Activated CD8-positive, alpha-beta T cell treated with anti-CD3 and anti-CD28 coated beads for 36 hours (primary cell): ENCODE measurements at regions not wholly inside any gene's neighbourhood (a gene's known extent, or its start where the extent isn't known, plus 50 kb on each side); places are given as distances from the start of the nearest gene placed in this dataset.

Experiments
- ATAC-seq: fragments of 200-7000 bp; cut with Tn5 transposase; one replicate; pipeline ENCODE4 v1.10.0; 2021; ENCODE audit warnings: mild to moderate bottlenecking, moderate library complexity
- CTCF ChIA-PET: fragments of 350-600 bp; sonication (Branson Sonifier 250); formaldehyde crosslinking; loops from one replicate; lab custom pipeline; 2021; ENCODE audit warnings: antibody characterized with exemption; lab: Charles Lee
- POLR2A ChIA-PET: fragments of 350-600 bp; sonication (Branson Sonifier 250); formaldehyde crosslinking; loops from one replicate; lab custom pipeline; 2021; ENCODE audit warnings: antibody characterized with exemption; lab: Charles Lee
- DNase-seq: peaks from one replicate; pipeline ENCODE4 v3.0.0-alpha.2; 2020
- H3K27ac Mint-ChIP-seq: one replicate; pipeline ENCODE4 v1.8.0; 2021; ENCODE audit warnings: mild to moderate bottlenecking, mixed read lengths
- H3K27me3 Mint-ChIP-seq: one replicate; pipeline ENCODE4 v1.8.0; 2021; ENCODE audit warnings: mixed read lengths
- H3K36me3 Mint-ChIP-seq: one replicate; pipeline ENCODE4 v1.8.0; 2021; ENCODE audit warnings: low read depth, mixed read lengths
- H3K4me1 Mint-ChIP-seq: one replicate; pipeline ENCODE4 v1.8.0; 2021; ENCODE audit warnings: low read depth, mixed read lengths
- H3K4me3 Mint-ChIP-seq: one replicate; pipeline ENCODE4 v1.8.0; 2021; ENCODE audit warnings: mild to moderate bottlenecking, moderate library complexity, mixed read lengths
- H3K9me3 Mint-ChIP-seq: one replicate; pipeline ENCODE4 v1.8.0; 2021; ENCODE audit warnings: mixed read lengths
- CTCF ChIP-seq: fragments of 200-600 bp; IDR thresholded peaks from one replicate; pipeline ENCODE4 v1.8.0; 2022; ENCODE audit warnings: antibody characterized with exemption, mild to moderate bottlenecking
- intact Hi-C: fragments of 100-400 bp; cut with micrococcal nuclease; formaldehyde crosslinking; loops from one replicate; pipeline ENCODE4 v1.10.0; 2022

GRCh38 chr9:71233646-71234045 is 112.2 kb upstream of the TRPM3 start:
- POLR2A ChIA-PET: no interaction called here
- no peaks in the 10 kb centered on the region for H3K9me3 Mint-ChIP-seq
- ATAC-seq (no peak), DNase-seq (no peak)
- H3K27me3 Mint-ChIP-seq: no peaks in the 10 kb centered on the region
- H3K4me1 Mint-ChIP-seq: no peaks in the 10 kb centered on the region
- H3K4me3 Mint-ChIP-seq: no peak overlapping the region
- CTCF ChIA-PET: no interaction called here
- H3K27ac Mint-ChIP-seq: no peak overlapping the region
- intact Hi-C loops: no loop called here
- no peaks in the 10 kb centered on the region for H3K36me3 Mint-ChIP-seq
- TF ChIP-seq CTCF: no peak

GRCh38 chr9:71223953-71224538 is 102.6 kb upstream of the TRPM3 start:
- ChIA-PET POLR2A (no interaction called here), CTCF (no interaction called here)
- no peaks in the 10 kb centered on the region for H3K9me3 Mint-ChIP-seq
- no peak for DNase-seq
- H3K4me1 Mint-ChIP-seq: no peaks in the 10 kb centered on the region
- no peak overlapping the region for H3K4me3 Mint-ChIP-seq
- ATAC-seq: no peak
- intact Hi-C loops: no loop called here
- no peaks in the 10 kb centered on the region for H3K36me3 Mint-ChIP-seq
- H3K27ac Mint-ChIP-seq: no peak overlapping the region
- H3K27me3 Mint-ChIP-seq: no peaks in the 10 kb centered on the region
- TF ChIP-seq CTCF: no peak

GRCh38 chr9:71218774-71219173 is 97.4 kb upstream of the TRPM3 start:
- TF ChIP-seq CTCF: no peak
- no peak for ATAC-seq
- ChIA-PET POLR2A (no interaction called here), CTCF (no interaction called here)
- Mint-ChIP-seq H3K4me1 (no peaks in the 10 kb centered on the region), H3K27ac (no peak overlapping the region), H3K9me3 (no peaks in the 10 kb centered on the region), H3K36me3 (no peaks in the 10 kb centered on the region), H3K27me3 (no peaks in the 10 kb centered on the region), H3K4me3 (no peak overlapping the region)
- intact Hi-C loops: no loop called here
- no peak for DNase-seq

- Mint-ChIP-seq H3K4me3 (no peak overlapping the region), H3K9me3 (no peaks in the 10 kb centered on the region), H3K27me3 (no peaks in the 10 kb centered on the region), H3K27ac (no peak overlapping the region), H3K4me1 (no peaks in the 10 kb centered on the region), H3K36me3 (no peaks in the 10 kb centered on the region)
- POLR2A ChIA-PET: no interaction called here
- no peak for ATAC-seq
- DNase-seq: no peak
- CTCF ChIA-PET: no interaction called here
- intact Hi-C loops: no loop called here
- TF ChIP-seq CTCF: no peak
Measured at GRCh38 chr9:71213633-71214032, 92.2 kb upstream of the TRPM3 start.

- no peak for TF ChIP-seq CTCF
- Mint-ChIP-seq H3K4me1 (no peaks in the 10 kb centered on the region), H3K27me3 (no peaks in the 10 kb centered on the region), H3K9me3 (no peaks in the 10 kb centered on the region), H3K4me3 (no peak overlapping the region), H3K27ac (no peak overlapping the region), H3K36me3 (no peaks in the 10 kb centered on the region)
- intact Hi-C loops: no loop called here
- ChIA-PET CTCF (no interaction called here), POLR2A (no interaction called here)
- DNase-seq (no peak), ATAC-seq (no peak)
Measured at GRCh38 chr9:71210326-71210725, 88.9 kb upstream of the TRPM3 start.
